PC-9 (cell line): ENCODE measurements at regions not wholly inside any gene's neighbourhood (a gene's known extent, or its start where the extent isn't known, plus 50 kb on each side); places are given as distances from the start of the nearest gene placed in this dataset.
A peak's percentile ranks its signal among the peaks of the same experiment; 100 is the strongest.

Experiments used
- BruUV-seq: library from RNA; stranded (reverse); fragments of 400-500 nt; replicated peaks from 2 replicates; lab custom pipeline; 2021; lab: Mats Ljungman, UMichigan
- CTCF ChIA-PET: fragments of 300-600 bp; sonication (Branson Sonifier 250); formaldehyde crosslinking; loops from one replicate; lab custom pipeline; 2022; ENCODE audit warnings: antibody characterized with exemption; lab: Charles Lee
- POLR2A ChIA-PET: fragments of 300-600 bp; sonication (Branson Sonifier 250); formaldehyde crosslinking; loops from one replicate; lab custom pipeline; 2022; ENCODE audit warnings: antibody characterized with exemption; ENCODE audit not compliant: unreplicated experiment; lab: Charles Lee
- DNase-seq, 2 experiments: peaks; one replicate each; pipeline versions ENCODE4 v3.0.0 to v3.0.0-alpha.2; 2015 to 2022; ENCODE audit warnings: mixed read lengths in 1 of 2
- H2AFZ ChIP-seq: fragments of 200-600 bp; sonication (generic); 2 replicates; pipeline ENCODE4 v1.8.1; 2017; ENCODE audit warnings: antibody characterized with exemption
- H3F3A ChIP-seq: fragments of 200-600 bp; sonication (generic); 2 replicates; pipeline ENCODE4 v1.8.1; 2017; ENCODE audit warnings: antibody characterized with exemption, mild to moderate bottlenecking, low read depth; ENCODE audit not compliant: insufficient read depth
- H3K27ac ChIP-seq: fragments of 200-600 bp; sonication (generic); 2 replicates; pipeline ENCODE4 v1.6.1; 2016; ENCODE audit warnings: mixed run types
- H3K27me3 ChIP-seq: fragments of 200-600 bp; sonication (generic); 2 replicates; pipeline ENCODE4 v1.6.1; 2016; ENCODE audit warnings: low read depth, mixed run types; ENCODE audit not compliant: insufficient read depth
- H3K36me3 ChIP-seq: fragments of 200-600 bp; sonication (generic); 2 replicates; pipeline ENCODE4 v1.6.1; 2016; ENCODE audit warnings: low read depth, mixed run types
- H3K4me1 ChIP-seq: fragments of 200-600 bp; sonication (generic); replicated peaks from 2 replicates; pipeline ENCODE4 v1.6.1; 2016; ENCODE audit warnings: mixed run types; ENCODE audit not compliant: insufficient read depth
- H3K4me2 ChIP-seq: fragments of 200-600 bp; sonication (generic); 2 replicates; pipeline ENCODE4 v1.6.1; 2017; ENCODE audit warnings: mixed run types
- H3K4me3 ChIP-seq: fragments of 200-600 bp; sonication (generic); 2 replicates; pipeline ENCODE4 v1.6.1; 2016; ENCODE audit warnings: mixed run types
- H3K79me2 ChIP-seq: fragments of 200-600 bp; sonication (generic); 2 replicates; pipeline ENCODE4 v1.6.1; 2017; ENCODE audit warnings: low read depth, mixed run types
- H3K9me2 ChIP-seq: fragments of 200-600 bp; sonication (generic); 2 replicates; pipeline ENCODE4 v1.8.1; 2017; ENCODE audit warnings: mild to moderate bottlenecking; ENCODE audit not compliant: insufficient read depth
- H3K9me3 ChIP-seq: fragments of 200-600 bp; sonication (generic); 2 replicates; pipeline ENCODE4 v1.8.1; 2016; ENCODE audit warnings: low read depth; ENCODE audit not compliant: insufficient read depth
- H4K20me1 ChIP-seq: fragments of 200-600 bp; sonication (generic); 2 replicates; pipeline ENCODE4 v1.8.1; 2017; ENCODE audit not compliant: insufficient read depth
- CTCF ChIP-seq: fragments of 200-600 bp; sonication (generic); conservative IDR thresholded peaks from 2 replicates; pipeline ENCODE4 v1.6.1; 2017; ENCODE audit warnings: mixed run types, antibody characterized with exemption, mild to moderate bottlenecking, moderate library complexity
- EZH2 ChIP-seq: fragments of 200-600 bp; sonication (generic); IDR thresholded peaks from 2 replicates; pipeline ENCODE4 v1.8.0; 2017; ENCODE audit warnings: antibody characterized with exemption, low read depth
- intact Hi-C: fragments of 100-400 bp; cut with micrococcal nuclease; formaldehyde crosslinking; loops from one replicate; pipeline ENCODE4 v1.10.0; 2022; ENCODE audit not compliant: unreplicated experiment

GRCh38 chr4:45855857-45856256 is 268.0 kb downstream of the GABRG1 start:
- Histone ChIP-seq H3K4me3 (no peak overlapping the region), H3K36me3 (no peaks in the 10 kb centered on the region), H3K9me2 (no peaks in the 10 kb centered on the region), H2AFZ (no peak overlapping the region), H3K27me3 (no peaks in the 10 kb centered on the region), H3K4me1 (no peaks in the 10 kb centered on the region), H3K4me2 (no peak overlapping the region), H4K20me1 (no peaks in the 10 kb centered on the region), H3K9me3 (no peaks in the 10 kb centered on the region), H3F3A (no peaks in the 10 kb centered on the region), H3K27ac (no peak overlapping the region), H3K79me2 (no peaks in the 10 kb centered on the region)
- no TSS peak for BruUV-seq
- intact Hi-C loops, result no loop called here
- TF ChIP-seq CTCF (no peak), EZH2 (no peak)
- ChIA-PET CTCF (no interaction called here), POLR2A (no interaction called here)
- DNase-seq, result no peak

- BruUV-seq, result no TSS peak
- intact Hi-C loops, result no loop called here
These were observed 277.8 kb downstream of the GABRG1 start for GRCh38 chr4:45846016-45846415.

GRCh38 chr4:45841791-45842190 is 282.1 kb downstream of the GABRG1 start:
- H3K9me3 ChIP-seq, result no peaks in the 10 kb centered on the region
- H3F3A ChIP-seq, result no peaks in the 10 kb centered on the region
- H3K79me2 ChIP-seq, result no peaks in the 10 kb centered on the region
- H2AFZ ChIP-seq, result 0 out of 2 replicates have a peak overlapping the region, but pooled peaks have one; percentile 11
- no peaks in the 10 kb centered on the region for H3K27me3 ChIP-seq
- POLR2A ChIA-PET, result no interaction called here
- no peaks in the 10 kb centered on the region for H4K20me1 ChIP-seq
- H3K4me2 ChIP-seq, result no peak overlapping the region
- intact Hi-C loops, result no loop called here
- DNase-seq, result no peak
- no peak overlapping the region for H3K4me3 ChIP-seq
- no peaks in the 10 kb centered on the region for H3K9me2 ChIP-seq
- H3K4me1 ChIP-seq, result no peaks in the 10 kb centered on the region
- TF ChIP-seq EZH2 (no peak), CTCF (no peak)
- CTCF ChIA-PET, result no interaction called here
- H3K36me3 ChIP-seq, result no peaks in the 10 kb centered on the region
- H3K27ac ChIP-seq, result no peak overlapping the region
- no TSS peak for BruUV-seq

More at GRCh38 chr4:45846016-45846415, 277.8 kb downstream of the GABRG1 start:
- Histone ChIP-seq H3K4me2 (no peak overlapping the region), H3K4me3 (no peak overlapping the region), H3K9me2 (no peaks in the 10 kb centered on the region), H3K4me1 (no peaks in the 10 kb centered on the region), H3K27ac (no peak overlapping the region), H3K9me3 (no peaks in the 10 kb centered on the region), H3K36me3 (no peaks in the 10 kb centered on the region), H3K79me2 (no peaks in the 10 kb centered on the region), H2AFZ (no peak overlapping the region), H4K20me1 (no peaks in the 10 kb centered on the region), H3K27me3 (no peaks in the 10 kb centered on the region), H3F3A (no peaks in the 10 kb centered on the region)
- TF ChIP-seq CTCF (no peak), EZH2 (no peak)
- POLR2A ChIA-PET, result no interaction called here
- CTCF ChIA-PET, result no interaction called here
- DNase-seq, result no peak
